ENCODE measurements at regions not wholly inside any gene's neighbourhood (a gene's known extent, or its start where the extent isn't known, plus 50 kb on each side); places are given as distances from the start of the nearest gene placed in this dataset.

DNA sequence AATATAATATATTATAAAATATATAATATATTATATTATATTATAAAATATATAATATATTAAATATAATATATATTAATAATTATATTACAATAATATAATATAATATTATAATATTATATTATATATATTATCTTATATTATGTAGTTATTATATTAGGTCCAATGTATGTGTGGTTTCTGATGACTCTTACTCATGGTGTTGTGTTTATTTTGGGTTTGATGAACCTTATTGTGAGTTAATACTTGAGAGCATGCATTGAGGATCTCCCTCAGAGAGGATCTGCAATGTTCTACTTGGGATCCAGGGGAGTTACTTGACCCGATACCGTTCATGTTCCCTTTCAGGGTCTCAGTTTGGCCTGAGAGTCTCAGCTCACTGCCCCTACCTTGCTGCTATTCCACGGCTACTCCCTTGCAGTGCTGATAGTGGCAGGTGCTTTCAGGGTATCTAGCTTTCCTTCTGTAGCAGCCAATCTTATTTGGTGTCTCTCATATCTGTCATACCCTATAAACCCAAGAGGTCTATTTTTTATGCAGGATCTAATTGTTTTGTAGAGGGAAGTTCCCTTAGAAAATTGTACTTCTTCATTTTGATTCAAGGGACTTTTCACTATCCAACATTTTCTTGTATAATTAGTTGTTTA is 89.1 kb upstream of the ZDHHC17 start:
- H2AFZ ChIP-seq (ENCODE audit: control insufficient read depth, low read depth, low read length) = no peak overlapping the region
- TF ChIP-seq RAD51 (IDR thresholded peaks at IDR 0.05) (no peak), POLR2AphosphoS2 (IDR thresholded peaks at IDR 0.05; ENCODE audit: low read depth, low read length) (no peak), ESRRA (IDR thresholded peaks at IDR 0.05; ENCODE audit: low read length) (no peak), JUNB (IDR thresholded peaks at IDR 0.05) (no peak), DPF2 (IDR thresholded peaks at IDR 0.05) (no peak), MTA2 (IDR thresholded peaks at IDR 0.05; ENCODE audit: low read depth) (no peak), GATAD2B (conservative IDR thresholded peaks at IDR 0.05; ENCODE audit: low read depth) (no peak), YBX1 (IDR thresholded peaks at IDR 0.05) (no peak), MYC (IDR thresholded peaks at IDR 0.05; ENCODE audit: insufficient read depth, insufficient read length, insufficient replicate concordance, low read length, severe bottlenecking) (no peak), BCL11A (IDR thresholded peaks at IDR 0.05; ENCODE audit: low read depth, low read length) (no peak), BRCA1 (IDR thresholded peaks at IDR 0.05; ENCODE audit: low read depth, low read length) (no peak), SPI1 (IDR thresholded peaks at IDR 0.05; ENCODE audit: borderline replicate concordance, insufficient read depth, low read depth, low read length) (no peak), EZH2 (IDR thresholded peaks at IDR 0.05; ENCODE audit: borderline replicate concordance, control insufficient read depth, low read depth, low read length) (no peak), RUNX3 (IDR thresholded peaks at IDR 0.05; ENCODE audit: low read length) (no peak)
- TF ChIP-seq, protein P1, sequence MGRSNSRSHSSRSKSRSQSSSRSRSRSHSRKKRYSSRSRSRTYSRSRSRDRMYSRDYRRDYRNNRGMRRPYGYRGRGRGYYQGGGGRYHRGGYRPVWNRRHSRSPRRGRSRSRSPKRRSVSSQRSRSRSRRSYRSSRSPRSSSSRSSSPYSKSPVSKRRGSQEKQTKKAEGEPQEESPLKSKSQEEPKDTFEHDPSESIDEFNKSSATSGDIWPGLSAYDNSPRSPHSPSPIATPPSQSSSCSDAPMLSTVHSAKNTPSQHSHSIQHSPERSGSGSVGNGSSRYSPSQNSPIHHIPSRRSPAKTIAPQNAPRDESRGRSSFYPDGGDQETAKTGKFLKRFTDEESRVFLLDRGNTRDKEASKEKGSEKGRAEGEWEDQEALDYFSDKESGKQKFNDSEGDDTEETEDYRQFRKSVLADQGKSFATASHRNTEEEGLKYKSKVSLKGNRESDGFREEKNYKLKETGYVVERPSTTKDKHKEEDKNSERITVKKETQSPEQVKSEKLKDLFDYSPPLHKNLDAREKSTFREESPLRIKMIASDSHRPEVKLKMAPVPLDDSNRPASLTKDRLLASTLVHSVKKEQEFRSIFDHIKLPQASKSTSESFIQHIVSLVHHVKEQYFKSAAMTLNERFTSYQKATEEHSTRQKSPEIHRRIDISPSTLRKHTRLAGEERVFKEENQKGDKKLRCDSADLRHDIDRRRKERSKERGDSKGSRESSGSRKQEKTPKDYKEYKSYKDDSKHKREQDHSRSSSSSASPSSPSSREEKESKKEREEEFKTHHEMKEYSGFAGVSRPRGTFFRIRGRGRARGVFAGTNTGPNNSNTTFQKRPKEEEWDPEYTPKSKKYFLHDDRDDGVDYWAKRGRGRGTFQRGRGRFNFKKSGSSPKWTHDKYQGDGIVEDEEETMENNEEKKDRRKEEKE (IDR thresholded peaks at IDR 0.05) = no peak
- TF ChIP-seq, protein P2, sequence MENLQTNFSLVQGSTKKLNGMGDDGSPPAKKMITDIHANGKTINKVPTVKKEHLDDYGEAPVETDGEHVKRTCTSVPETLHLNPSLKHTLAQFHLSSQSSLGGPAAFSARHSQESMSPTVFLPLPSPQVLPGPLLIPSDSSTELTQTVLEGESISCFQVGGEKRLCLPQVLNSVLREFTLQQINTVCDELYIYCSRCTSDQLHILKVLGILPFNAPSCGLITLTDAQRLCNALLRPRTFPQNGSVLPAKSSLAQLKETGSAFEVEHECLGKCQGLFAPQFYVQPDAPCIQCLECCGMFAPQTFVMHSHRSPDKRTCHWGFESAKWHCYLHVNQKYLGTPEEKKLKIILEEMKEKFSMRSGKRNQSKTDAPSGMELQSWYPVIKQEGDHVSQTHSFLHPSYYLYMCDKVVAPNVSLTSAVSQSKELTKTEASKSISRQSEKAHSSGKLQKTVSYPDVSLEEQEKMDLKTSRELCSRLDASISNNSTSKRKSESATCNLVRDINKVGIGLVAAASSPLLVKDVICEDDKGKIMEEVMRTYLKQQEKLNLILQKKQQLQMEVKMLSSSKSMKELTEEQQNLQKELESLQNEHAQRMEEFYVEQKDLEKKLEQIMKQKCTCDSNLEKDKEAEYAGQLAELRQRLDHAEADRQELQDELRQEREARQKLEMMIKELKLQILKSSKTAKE (IDR thresholded peaks at IDR 0.05; ENCODE audit: low read depth, poor library complexity, severe bottlenecking) = no peak
- DNase-seq (ENCODE audit: low read depth, low spot score) (no peak), FAIRE-seq (no peak), ATAC-seq (no peak)
- no peak overlapping the region for H3K4me3 ChIP-seq
- H3K4me1 ChIP-seq (ENCODE audit: control insufficient read depth, insufficient read depth, low read length) = no peaks in the 10 kb centered on the region
- BruUV-seq (replicated peaks) = no TSS peak
- H3K27ac ChIP-seq (ENCODE audit: control insufficient read depth, insufficient read depth) = no peak overlapping the region
- no peaks in the 10 kb centered on the region for H3K79me2 ChIP-seq (ENCODE audit: control insufficient read depth, insufficient read depth, low read length)
- H3K4me2 ChIP-seq (ENCODE audit: control insufficient read depth, insufficient read depth) = no peak overlapping the region
- SMC1A ChIA-PET (ENCODE audit: uncharacterized antibody, unreplicated experiment) = no interaction called here
- H3K27me3 ChIP-seq (replicated peaks in 1 of 2; ENCODE audit: control insufficient read depth in 2 of 2, insufficient read depth in 2 of 2, low read length in 1 of 2) = no peaks in the 10 kb centered on the region
- H3K9me3 ChIP-seq (replicated peaks; ENCODE audit: control insufficient read depth, insufficient read depth, low read length) = no peaks in the 10 kb centered on the region
- WGBS (ENCODE audit: insufficient coverage, insufficient replicate concordance, low lambda C conversion rate, missing lambda C conversion rate) = 24% methylated on average over 3 of the region's 3 CpGs
- intact Hi-C loops (cut with micrococcal nuclease; ENCODE audit: unreplicated experiment) (no loop called here), in situ Hi-C loops (cut with MboI) (no loop called here)
- RAD21 ChIA-PET (ENCODE audit: unreplicated experiment) = no interaction called here
- no peak overlapping the region for H3K9ac ChIP-seq (ENCODE audit: control insufficient read depth, insufficient read depth, low read length)
- no peaks in the 10 kb centered on the region for H3K36me3 ChIP-seq (ENCODE audit: control insufficient read depth in 2 of 2, insufficient read depth in 2 of 2, low read length in 1 of 2)
- POLR2A ChIA-PET = no interaction called here
- CTCF ChIA-PET = no interaction called here
- H4K20me1 ChIP-seq (ENCODE audit: control insufficient read depth, insufficient read depth) = no peaks in the 10 kb centered on the region
